Thyroid gland (tissue), 4 donors: ENCODE measurements at regions not wholly inside any gene's neighbourhood (a gene's known extent, or its start where the extent isn't known, plus 50 kb on each side); places are given as distances from the start of the nearest gene placed in this dataset.

ENCODE experiments used
- POLR2A ChIP-seq, 2 donors: fragments of 450-650 bp; IDR thresholded peaks; one replicate each; pipeline ENCODE4 v1.6.1; 2017; ENCODE audit warnings: antibody characterized with exemption in 2 of 2, mild to moderate bottlenecking in 2 of 2, moderate library complexity in 1 of 2
- TF ChIP-seq, protein P1 (sequence below), 6 experiments: fragments of 200-600 bp in 3 of 6; fragments of 450-650 bp in 3 of 6; sonication (generic) in 3 of 6; IDR thresholded peaks; one replicate each; pipeline ENCODE4 v1.5.1; 2016 to 2019; ENCODE audit warnings: antibody characterized with exemption in 6 of 6, mild to moderate bottlenecking in 2 of 6, inconsistent platforms in 1 of 6, moderate library complexity in 1 of 6

DNA sequence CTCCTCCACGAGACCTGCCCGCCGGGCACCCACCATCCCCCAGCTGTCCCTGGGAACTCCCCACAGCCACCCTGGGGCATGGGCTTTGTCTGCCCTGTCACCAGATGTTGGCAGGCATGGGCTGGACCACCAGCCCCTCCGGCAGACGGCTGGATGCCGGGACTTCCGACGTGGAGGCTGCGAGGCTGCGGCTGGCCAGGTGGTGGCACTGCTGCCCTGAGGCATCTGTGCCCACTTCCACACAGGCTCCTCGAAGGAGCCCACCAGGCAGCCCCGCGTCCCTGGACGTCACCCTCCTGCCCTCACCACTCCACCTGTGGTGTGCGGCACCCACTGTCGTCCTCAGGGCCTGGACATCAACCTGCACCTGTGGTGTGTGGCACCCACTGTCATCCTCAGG is 319.9 kb upstream of the SALL3 start:
- TF ChIP-seq, protein P1, sequence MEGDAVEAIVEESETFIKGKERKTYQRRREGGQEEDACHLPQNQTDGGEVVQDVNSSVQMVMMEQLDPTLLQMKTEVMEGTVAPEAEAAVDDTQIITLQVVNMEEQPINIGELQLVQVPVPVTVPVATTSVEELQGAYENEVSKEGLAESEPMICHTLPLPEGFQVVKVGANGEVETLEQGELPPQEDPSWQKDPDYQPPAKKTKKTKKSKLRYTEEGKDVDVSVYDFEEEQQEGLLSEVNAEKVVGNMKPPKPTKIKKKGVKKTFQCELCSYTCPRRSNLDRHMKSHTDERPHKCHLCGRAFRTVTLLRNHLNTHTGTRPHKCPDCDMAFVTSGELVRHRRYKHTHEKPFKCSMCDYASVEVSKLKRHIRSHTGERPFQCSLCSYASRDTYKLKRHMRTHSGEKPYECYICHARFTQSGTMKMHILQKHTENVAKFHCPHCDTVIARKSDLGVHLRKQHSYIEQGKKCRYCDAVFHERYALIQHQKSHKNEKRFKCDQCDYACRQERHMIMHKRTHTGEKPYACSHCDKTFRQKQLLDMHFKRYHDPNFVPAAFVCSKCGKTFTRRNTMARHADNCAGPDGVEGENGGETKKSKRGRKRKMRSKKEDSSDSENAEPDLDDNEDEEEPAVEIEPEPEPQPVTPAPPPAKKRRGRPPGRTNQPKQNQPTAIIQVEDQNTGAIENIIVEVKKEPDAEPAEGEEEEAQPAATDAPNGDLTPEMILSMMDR (IDR thresholded peaks at IDR 0.05), result peak; percentile 28 to 80 (median 67)
- TF ChIP-seq POLR2A (IDR thresholded peaks at IDR 0.05), result no peak
